ENCODE measurements at regions not wholly inside any gene's neighbourhood (a gene's known extent, or its start where the extent isn't known, plus 50 kb on each side); places are given as distances from the start of the nearest gene placed in this dataset.

- TF ChIP-seq, protein P1, sequence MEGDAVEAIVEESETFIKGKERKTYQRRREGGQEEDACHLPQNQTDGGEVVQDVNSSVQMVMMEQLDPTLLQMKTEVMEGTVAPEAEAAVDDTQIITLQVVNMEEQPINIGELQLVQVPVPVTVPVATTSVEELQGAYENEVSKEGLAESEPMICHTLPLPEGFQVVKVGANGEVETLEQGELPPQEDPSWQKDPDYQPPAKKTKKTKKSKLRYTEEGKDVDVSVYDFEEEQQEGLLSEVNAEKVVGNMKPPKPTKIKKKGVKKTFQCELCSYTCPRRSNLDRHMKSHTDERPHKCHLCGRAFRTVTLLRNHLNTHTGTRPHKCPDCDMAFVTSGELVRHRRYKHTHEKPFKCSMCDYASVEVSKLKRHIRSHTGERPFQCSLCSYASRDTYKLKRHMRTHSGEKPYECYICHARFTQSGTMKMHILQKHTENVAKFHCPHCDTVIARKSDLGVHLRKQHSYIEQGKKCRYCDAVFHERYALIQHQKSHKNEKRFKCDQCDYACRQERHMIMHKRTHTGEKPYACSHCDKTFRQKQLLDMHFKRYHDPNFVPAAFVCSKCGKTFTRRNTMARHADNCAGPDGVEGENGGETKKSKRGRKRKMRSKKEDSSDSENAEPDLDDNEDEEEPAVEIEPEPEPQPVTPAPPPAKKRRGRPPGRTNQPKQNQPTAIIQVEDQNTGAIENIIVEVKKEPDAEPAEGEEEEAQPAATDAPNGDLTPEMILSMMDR (IDR thresholded peaks at IDR 0.05 in 2 of 3, conservative IDR thresholded peaks at IDR 0.05 in 1 of 3; ENCODE audit: insufficient read depth in 2 of 3, low read depth in 1 of 3, low read length in 3 of 3) = no peak
- TF ChIP-seq BCLAF1 (IDR thresholded peaks at IDR 0.05; ENCODE audit: borderline replicate concordance in 1 of 2, control insufficient read depth in 1 of 2, low read depth in 2 of 2, low read length in 1 of 2) = no peak
- no peak for TF ChIP-seq TRIM28 (IDR thresholded peaks at IDR 0.05)
- TF ChIP-seq, protein P2, sequence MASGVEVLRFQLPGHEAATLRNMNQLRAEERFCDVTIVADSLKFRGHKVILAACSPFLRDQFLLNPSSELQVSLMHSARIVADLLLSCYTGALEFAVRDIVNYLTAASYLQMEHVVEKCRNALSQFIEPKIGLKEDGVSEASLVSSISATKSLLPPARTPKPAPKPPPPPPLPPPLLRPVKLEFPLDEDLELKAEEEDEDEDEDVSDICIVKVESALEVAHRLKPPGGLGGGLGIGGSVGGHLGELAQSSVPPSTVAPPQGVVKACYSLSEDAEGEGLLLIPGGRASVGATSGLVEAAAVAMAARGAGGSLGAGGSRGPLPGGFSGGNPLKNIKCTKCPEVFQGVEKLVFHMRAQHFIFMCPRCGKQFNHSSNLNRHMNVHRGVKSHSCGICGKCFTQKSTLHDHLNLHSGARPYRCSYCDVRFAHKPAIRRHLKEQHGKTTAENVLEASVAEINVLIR (CRISPR knock-in tag; IDR thresholded peaks at IDR 0.05) = no peak
- TF ChIP-seq ZNF76 (CRISPR knock-in tag; IDR thresholded peaks at IDR 0.05; ENCODE audit: borderline replicate concordance) = no peak
- TF ChIP-seq DDX20 (tag; IDR thresholded peaks at IDR 0.05; ENCODE audit: low read depth) = no peak
- no peak for TF ChIP-seq ZNF239 (CRISPR knock-in tag; IDR thresholded peaks at IDR 0.05)
- no peak for TF ChIP-seq GABPA (tag; conservative IDR thresholded peaks at IDR 0.05; ENCODE audit: low read depth)
- TF ChIP-seq RNF219 (CRISPR knock-in tag; IDR thresholded peaks at IDR 0.05) = no peak
- TF ChIP-seq RBM14 (IDR thresholded peaks at IDR 0.05; ENCODE audit: borderline replicate concordance, insufficient read depth, low read depth, low read length) = no peak
- no peak for TF ChIP-seq MAFG (tag; conservative IDR thresholded peaks at IDR 0.05)
- no peak for TF ChIP-seq CEBPZ (IDR thresholded peaks at IDR 0.05; ENCODE audit: borderline replicate concordance, low read depth, low read length)
- no peak for TF ChIP-seq ZFPM2 (CRISPR knock-in tag; IDR thresholded peaks at IDR 0.05)
- no peak for TF ChIP-seq CREB1 (IDR thresholded peaks at IDR 0.05)
- no peak for TF ChIP-seq CREB1 (CRISPR knock-in tag; IDR thresholded peaks at IDR 0.05)
Observed at GRCh38 chr11:31986201-31986889, 104.5 kb upstream of the RCN1 start.
